ENCODE measurements at regions not wholly inside any gene's neighbourhood (a gene's known extent, or its start where the extent isn't known, plus 50 kb on each side); places are given as distances from the start of the nearest gene placed in this dataset.
"Not testable (repeated sequence)": the region's sequence is repeated elsewhere in the genome, so short reads cannot be mapped to it uniquely, and the experiment has no call there.

DNA sequence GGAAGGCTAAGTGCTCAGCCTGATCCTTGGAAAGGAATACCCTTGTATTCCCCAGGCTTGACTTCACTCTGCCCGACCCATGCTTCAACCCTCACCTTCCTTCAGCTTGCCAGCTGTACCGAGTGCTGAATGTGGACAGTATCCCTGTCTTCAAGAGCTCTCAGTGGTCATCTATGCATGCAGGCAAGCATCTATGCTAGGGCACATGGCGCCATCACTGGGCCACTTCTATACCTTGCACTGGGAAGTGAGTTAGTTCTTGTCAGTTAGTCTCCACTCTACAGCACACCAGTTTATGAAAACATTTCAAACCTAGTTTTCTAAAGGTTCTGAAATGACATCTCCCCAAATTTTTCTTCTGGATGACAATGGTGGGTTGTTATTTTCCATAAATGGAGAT is 82.0 kb upstream of the MYRIP start:
- TF ChIP-seq, protein P1, sequence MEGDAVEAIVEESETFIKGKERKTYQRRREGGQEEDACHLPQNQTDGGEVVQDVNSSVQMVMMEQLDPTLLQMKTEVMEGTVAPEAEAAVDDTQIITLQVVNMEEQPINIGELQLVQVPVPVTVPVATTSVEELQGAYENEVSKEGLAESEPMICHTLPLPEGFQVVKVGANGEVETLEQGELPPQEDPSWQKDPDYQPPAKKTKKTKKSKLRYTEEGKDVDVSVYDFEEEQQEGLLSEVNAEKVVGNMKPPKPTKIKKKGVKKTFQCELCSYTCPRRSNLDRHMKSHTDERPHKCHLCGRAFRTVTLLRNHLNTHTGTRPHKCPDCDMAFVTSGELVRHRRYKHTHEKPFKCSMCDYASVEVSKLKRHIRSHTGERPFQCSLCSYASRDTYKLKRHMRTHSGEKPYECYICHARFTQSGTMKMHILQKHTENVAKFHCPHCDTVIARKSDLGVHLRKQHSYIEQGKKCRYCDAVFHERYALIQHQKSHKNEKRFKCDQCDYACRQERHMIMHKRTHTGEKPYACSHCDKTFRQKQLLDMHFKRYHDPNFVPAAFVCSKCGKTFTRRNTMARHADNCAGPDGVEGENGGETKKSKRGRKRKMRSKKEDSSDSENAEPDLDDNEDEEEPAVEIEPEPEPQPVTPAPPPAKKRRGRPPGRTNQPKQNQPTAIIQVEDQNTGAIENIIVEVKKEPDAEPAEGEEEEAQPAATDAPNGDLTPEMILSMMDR (IDR thresholded peaks at IDR 0.05 in 4 of 5, conservative IDR thresholded peaks at IDR 0.05 in 1 of 5) = no peak
- no peak for TF ChIP-seq POLR2A (IDR thresholded peaks at IDR 0.05)
- in situ Hi-C loops (cut with MboI; ENCODE audit: low sequenced_read_pairs in 4 of 4) = loop anchor here in 1 of 4 donors (10.0 kb wide), 1 partner anchor 457 kb away; no protein-coding TSS in a partner anchor
- intact Hi-C loops (cut with DNase I; ENCODE audit: low total_unique reads) = no loop called here
- Histone ChIP-seq H3K27me3 (no peaks in the 10 kb centered on the region), H3K9me3 (no peaks in the 10 kb centered on the region), H3K36me3 (no peaks in the 10 kb centered on the region), H3K27ac (no peak overlapping the region), H3K4me1 (no peaks in the 10 kb centered on the region), H3K4me3 (no peak overlapping the region)
- DNase-seq = no peak
- no peak for ATAC-seq

DNA sequence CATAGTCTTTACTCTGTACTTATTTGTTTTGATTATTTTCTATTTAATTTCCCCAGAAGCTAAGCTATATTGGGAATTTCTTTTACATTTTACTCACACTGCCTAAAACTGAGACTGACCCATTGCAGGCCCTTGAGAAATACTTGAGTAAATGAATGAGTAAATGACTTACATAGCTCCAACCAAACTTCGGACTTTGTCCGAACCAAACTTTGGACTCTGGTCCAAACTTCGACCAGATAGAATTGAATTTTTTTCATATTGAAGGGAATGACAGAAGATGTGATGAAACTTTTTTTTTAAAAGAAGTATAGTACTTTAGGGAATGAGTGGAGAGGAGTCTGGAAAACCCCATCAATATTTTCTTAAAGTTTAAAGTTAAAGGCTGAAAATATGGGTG is 75.6 kb upstream of the MYRIP start:
- DNase-seq = no peak
- in situ Hi-C loops (cut with MboI; ENCODE audit: low sequenced_read_pairs in 4 of 4) (no loop called here), intact Hi-C loops (cut with DNase I; ENCODE audit: low total_unique reads) (no loop called here)
- Histone ChIP-seq H3K27me3 (no peaks in the 10 kb centered on the region), H3K4me3 (no peak overlapping the region), H3K9me3 (no peaks in the 10 kb centered on the region), H3K36me3 (no peaks in the 10 kb centered on the region), H3K27ac (no peak overlapping the region), H3K4me1 (no peaks in the 10 kb centered on the region)
- no peak for ATAC-seq
- no peak for TF ChIP-seq POLR2A (IDR thresholded peaks at IDR 0.05)
- TF ChIP-seq, protein P1 (IDR thresholded peaks at IDR 0.05 in 4 of 5, conservative IDR thresholded peaks at IDR 0.05 in 1 of 5) = no peak

DNA sequence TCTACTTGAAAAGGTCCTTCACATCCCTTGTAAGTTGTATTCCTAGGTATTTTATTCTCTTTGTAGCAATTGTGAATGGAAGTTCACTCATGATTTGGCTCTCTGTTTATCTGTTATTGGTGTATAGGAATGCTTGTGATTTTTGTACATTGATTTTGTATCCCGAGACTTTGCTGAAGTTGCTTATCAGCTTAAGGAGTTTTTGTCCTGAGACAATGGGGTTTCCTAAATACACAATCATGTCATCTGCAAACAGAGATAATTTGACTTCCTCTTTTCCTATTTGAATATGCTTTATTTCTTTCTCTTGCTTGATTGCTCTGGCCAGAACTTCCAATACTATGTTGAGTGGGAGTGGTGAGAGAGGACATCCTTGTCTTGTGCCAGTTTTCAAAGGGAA is 69.8 kb upstream of the MYRIP start:
- H3K36me3 ChIP-seq; H3K4me3 ChIP-seq; DNase-seq; intact Hi-C loops (cut with DNase I; ENCODE audit: low total_unique reads); ATAC-seq; H3K4me1 ChIP-seq; H3K27ac ChIP-seq; H3K27me3 ChIP-seq; H3K9me3 ChIP-seq; in situ Hi-C loops (cut with MboI; ENCODE audit: low sequenced_read_pairs in 4 of 4): not testable (repeated sequence)

DNA sequence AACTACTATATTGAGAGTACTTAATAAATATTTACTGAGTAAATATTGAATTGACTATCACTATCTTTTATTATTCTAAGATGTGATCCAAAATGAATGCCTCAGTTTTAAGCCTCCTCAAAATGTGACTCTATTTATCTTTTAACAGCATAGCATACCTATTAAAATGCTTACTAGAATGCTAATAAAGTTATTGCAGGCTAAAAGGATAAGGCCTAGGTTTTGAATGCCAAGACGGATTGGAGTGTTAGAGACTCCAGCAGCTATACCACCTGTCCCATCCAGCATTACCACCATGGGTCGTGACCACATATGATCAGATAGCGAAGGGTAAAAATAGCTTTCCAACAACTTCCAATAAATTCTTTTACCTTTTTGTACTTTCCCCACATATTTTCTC is 64.7 kb upstream of the MYRIP start:
- H3K4me3 ChIP-seq = no peak overlapping the region
- H3K27ac ChIP-seq = no peak overlapping the region
- in situ Hi-C loops (cut with MboI; ENCODE audit: low sequenced_read_pairs in 4 of 4) = no loop called here
- H3K36me3 ChIP-seq = no peaks in the 10 kb centered on the region
- intact Hi-C loops (cut with DNase I; ENCODE audit: low total_unique reads) = no loop called here
- no peaks in the 10 kb centered on the region for H3K9me3 ChIP-seq
- no peaks in the 10 kb centered on the region for H3K27me3 ChIP-seq
- ATAC-seq (no peak), DNase-seq (no peak)
- TF ChIP-seq POLR2A (IDR thresholded peaks at IDR 0.05) = no peak
- TF ChIP-seq, protein P1 (IDR thresholded peaks at IDR 0.05 in 4 of 5, conservative IDR thresholded peaks at IDR 0.05 in 1 of 5) = no peak
- no peaks in the 10 kb centered on the region for H3K4me1 ChIP-seq

DNA sequence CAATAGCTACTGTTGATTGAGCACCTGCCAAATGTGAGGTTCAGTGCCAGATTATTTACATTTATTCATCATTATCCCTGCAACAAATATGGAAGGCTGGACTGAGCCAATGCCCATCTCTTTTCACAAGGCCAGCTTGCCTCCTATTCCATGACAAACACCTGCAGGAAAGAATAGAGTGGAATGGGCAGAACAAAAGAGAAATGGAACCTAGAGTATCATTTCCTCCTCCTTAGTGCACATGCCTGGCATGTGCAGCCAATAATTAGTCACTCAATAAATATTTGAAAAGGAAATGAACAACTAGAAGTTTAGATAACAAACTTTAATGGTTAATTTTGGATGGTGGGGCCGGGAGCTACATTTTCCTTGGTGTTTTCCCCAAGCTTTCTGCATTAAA is 61.4 kb upstream of the MYRIP start:
- TF ChIP-seq, protein P1 (IDR thresholded peaks at IDR 0.05 in 4 of 5, conservative IDR thresholded peaks at IDR 0.05 in 1 of 5) = no peak
- no peak for TF ChIP-seq POLR2A (IDR thresholded peaks at IDR 0.05)
- no peaks in the 10 kb centered on the region for H3K4me1 ChIP-seq
- no peak for ATAC-seq
- DNase-seq = no peak
- H3K4me3 ChIP-seq = no peak overlapping the region
- intact Hi-C loops (cut with DNase I; ENCODE audit: low total_unique reads) = no loop called here
- no peaks in the 10 kb centered on the region for H3K27me3 ChIP-seq
- in situ Hi-C loops (cut with MboI; ENCODE audit: low sequenced_read_pairs in 4 of 4) = no loop called here
- H3K9me3 ChIP-seq = no peaks in the 10 kb centered on the region
- H3K36me3 ChIP-seq = no peaks in the 10 kb centered on the region
- H3K27ac ChIP-seq = no peak overlapping the region

Data from gastrocnemius medialis (tissue), 4 donors.